Adrenal gland (tissue), 5 donors: ENCODE measurements at regions not wholly inside any gene's neighbourhood (a gene's known extent, or its start where the extent isn't known, plus 50 kb on each side); places are given as distances from the start of the nearest gene placed in this dataset.

ENCODE experiments used
- POLR2A ChIP-seq, 2 donors: fragments of 450-650 bp; IDR thresholded peaks; one replicate each; pipeline ENCODE4 v1.6.1; 2017; ENCODE audit warnings: antibody characterized with exemption in 2 of 2, mild to moderate bottlenecking in 2 of 2, moderate library complexity in 1 of 2
- TF ChIP-seq, protein P1 (sequence below), 6 experiments: fragments of 450-650 bp in 4 of 6; fragments of 200-600 bp in 2 of 6; sonication (generic) in 1 of 6; IDR thresholded peaks; 1 replicate in 5 of 6; 2 replicates in 1 of 6; pipeline versions ENCODE4 v1.5.1 to v1.8.0; 2016 to 2021; ENCODE audit warnings: antibody characterized with exemption in 6 of 6, mild to moderate bottlenecking in 2 of 6, moderate library complexity in 1 of 6
- donor health status: DM: no; HTN: no; CAD: no.

DNA sequence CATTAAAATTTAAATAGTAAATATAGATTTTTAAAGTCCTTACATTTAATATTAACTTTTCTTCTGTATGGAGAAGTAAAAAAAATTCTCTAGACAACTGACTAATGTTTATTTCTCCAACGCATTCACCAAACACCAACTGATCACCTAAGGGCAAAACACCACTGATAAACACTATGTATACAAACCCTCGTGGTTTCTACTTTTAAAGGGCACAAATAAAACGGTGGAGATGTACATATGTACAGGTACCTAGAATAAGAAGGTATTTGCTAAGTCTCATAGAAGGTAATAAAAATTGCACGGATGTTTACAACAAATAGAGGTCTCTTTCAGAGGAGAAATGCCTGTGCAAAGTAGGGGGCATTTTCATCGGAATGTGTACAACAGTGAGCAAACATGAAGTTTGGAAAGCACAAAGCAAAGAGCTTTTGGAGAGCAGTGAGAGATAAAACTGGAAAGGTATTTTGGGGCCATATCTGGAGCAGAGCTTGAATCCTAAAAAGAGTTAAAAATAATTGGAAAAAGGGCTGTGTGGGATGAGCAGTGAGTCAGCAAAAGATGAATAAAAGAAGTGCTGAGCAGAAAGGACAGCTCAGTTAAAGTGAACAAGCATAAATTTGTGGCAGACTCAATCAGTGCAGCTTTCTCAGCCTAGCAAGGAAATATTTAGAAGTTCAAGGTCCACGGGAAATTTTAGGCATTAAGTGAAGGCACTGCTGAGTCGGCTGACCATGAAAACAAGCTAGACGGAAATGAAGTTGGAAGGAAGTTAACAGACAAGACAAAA, 160.0 kb downstream of the TMEM161B start:
- TF ChIP-seq, protein P1, sequence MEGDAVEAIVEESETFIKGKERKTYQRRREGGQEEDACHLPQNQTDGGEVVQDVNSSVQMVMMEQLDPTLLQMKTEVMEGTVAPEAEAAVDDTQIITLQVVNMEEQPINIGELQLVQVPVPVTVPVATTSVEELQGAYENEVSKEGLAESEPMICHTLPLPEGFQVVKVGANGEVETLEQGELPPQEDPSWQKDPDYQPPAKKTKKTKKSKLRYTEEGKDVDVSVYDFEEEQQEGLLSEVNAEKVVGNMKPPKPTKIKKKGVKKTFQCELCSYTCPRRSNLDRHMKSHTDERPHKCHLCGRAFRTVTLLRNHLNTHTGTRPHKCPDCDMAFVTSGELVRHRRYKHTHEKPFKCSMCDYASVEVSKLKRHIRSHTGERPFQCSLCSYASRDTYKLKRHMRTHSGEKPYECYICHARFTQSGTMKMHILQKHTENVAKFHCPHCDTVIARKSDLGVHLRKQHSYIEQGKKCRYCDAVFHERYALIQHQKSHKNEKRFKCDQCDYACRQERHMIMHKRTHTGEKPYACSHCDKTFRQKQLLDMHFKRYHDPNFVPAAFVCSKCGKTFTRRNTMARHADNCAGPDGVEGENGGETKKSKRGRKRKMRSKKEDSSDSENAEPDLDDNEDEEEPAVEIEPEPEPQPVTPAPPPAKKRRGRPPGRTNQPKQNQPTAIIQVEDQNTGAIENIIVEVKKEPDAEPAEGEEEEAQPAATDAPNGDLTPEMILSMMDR (IDR thresholded peaks at IDR 0.05), result no peak
- TF ChIP-seq POLR2A (IDR thresholded peaks at IDR 0.05), result no peak
